ENCODE measurements at regions not wholly inside any gene's neighbourhood (a gene's known extent, or its start where the extent isn't known, plus 50 kb on each side); places are given as distances from the start of the nearest gene placed in this dataset. TPM values are rescaled to one million over a fixed set of nuclear protein-coding genes. Genes with fewer than 3 reads are reported as not detected.

DNA sequence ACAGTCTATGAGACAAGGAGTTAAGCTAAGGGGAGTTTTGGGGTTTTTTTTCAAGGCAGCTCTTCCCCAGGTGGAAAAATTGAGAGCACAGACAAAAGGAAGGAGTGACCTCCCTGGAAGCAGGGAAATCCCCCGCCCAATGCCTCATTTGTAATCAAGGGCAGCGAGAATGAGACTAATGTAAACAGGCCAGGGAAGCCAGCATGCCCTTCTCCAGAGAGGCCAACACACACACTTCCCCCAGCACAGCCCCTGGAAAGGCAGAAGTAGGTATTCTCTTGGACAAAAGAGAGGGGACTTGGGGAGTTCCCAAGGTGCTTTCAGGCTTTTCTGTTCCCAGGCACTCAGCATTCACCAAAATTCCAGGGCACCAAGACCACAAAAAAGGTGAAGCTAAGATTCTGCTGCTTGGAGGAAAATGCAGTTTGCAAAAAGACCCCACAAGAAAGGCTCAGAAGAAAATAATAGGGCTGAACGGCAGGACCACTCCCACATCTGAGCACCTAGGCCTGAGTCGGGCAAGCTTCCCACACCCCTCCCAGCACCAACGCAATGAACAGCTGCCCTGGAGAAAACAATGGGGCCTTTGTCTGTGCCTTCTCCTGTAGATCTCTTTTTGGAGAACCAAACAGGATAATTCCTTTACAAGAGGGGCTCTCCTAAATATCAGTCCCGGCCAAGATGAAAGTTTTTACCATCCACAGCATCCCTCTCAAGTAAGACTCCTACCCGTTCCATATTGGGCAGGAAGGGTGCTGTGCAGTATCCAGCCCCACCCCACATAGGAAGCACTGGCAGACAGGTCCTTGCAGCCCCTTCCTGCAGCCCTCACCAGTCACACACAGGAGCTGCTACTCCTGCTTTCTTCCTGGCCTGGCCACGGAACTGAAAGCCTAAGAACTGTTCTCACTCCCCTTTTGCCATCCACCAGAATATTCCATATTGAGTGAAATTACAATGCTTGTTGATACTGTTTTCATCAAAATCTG is 70.7 kb upstream of the AKIP1 start:
- TF ChIP-seq, protein P1, sequence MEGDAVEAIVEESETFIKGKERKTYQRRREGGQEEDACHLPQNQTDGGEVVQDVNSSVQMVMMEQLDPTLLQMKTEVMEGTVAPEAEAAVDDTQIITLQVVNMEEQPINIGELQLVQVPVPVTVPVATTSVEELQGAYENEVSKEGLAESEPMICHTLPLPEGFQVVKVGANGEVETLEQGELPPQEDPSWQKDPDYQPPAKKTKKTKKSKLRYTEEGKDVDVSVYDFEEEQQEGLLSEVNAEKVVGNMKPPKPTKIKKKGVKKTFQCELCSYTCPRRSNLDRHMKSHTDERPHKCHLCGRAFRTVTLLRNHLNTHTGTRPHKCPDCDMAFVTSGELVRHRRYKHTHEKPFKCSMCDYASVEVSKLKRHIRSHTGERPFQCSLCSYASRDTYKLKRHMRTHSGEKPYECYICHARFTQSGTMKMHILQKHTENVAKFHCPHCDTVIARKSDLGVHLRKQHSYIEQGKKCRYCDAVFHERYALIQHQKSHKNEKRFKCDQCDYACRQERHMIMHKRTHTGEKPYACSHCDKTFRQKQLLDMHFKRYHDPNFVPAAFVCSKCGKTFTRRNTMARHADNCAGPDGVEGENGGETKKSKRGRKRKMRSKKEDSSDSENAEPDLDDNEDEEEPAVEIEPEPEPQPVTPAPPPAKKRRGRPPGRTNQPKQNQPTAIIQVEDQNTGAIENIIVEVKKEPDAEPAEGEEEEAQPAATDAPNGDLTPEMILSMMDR (IDR thresholded peaks at IDR 0.05; ENCODE audit: control extremely low read depth, extremely low read depth) = no peak
- Histone ChIP-seq H3K4me1 (ENCODE audit: control insufficient read depth in 5 of 5, insufficient read depth in 5 of 5, low read length in 5 of 5) (peaks cover 3 to 40% (median 18%) of the 10 kb centered on the region in 5 donors), H3K27me3 (ENCODE audit: control insufficient read depth in 3 of 3, insufficient read depth in 3 of 3, low read length in 2 of 3) (no peaks in the 10 kb centered on the region), H3K9me3 (ENCODE audit: control insufficient read depth in 4 of 4, insufficient read depth in 3 of 4, low read length in 3 of 4) (no peaks in the 10 kb centered on the region), H3K4me3 (no peak overlapping the region), H3K9ac (ENCODE audit: insufficient read depth in 1 of 2, low read length in 2 of 2) (no peak overlapping the region), H3K27ac (ENCODE audit: low read depth in 1 of 2, low read length in 1 of 2) (peak overlapping the region; percentile 22 to 52), H3K36me3 (ENCODE audit: control insufficient read depth in 4 of 4, insufficient read depth in 4 of 4, low read length in 4 of 4) (no peaks in the 10 kb centered on the region)
- WGBS, 2 donors = 46 to 72% methylated on average over 8 of the region's 8 CpGs
- ATAC-seq (ENCODE audit: insufficient read depth, low FRiP score) (peak; percentile 76), DNase-seq (peak; percentile 42 to 67 (median 60))

DNA sequence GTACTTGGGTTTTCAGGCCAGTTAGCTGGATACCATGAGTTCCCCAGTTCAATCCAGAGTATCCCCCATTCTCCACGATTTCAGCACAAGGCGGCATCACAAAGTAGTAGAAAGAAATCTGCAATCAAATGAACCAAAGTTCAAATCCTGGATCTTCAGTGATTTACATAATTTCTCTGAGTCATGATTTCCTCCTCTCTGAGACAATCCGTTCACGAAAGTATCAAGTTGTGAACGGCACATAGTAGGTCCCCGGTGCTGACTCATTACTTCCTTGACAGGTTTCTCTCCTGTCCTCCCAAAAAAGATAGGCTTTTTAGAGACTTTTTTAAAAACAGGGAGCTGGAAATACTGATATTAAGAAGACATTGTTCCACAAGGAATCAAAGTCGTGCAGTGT is 69.1 kb upstream of the AKIP1 start:
- no peaks in the 10 kb centered on the region for H3K27me3 ChIP-seq (ENCODE audit: control insufficient read depth in 3 of 3, insufficient read depth in 3 of 3, low read length in 2 of 3)
- no peaks in the 10 kb centered on the region for H3K36me3 ChIP-seq (ENCODE audit: control insufficient read depth in 4 of 4, insufficient read depth in 4 of 4, low read length in 4 of 4)
- H3K9ac ChIP-seq (ENCODE audit: insufficient read depth in 1 of 2, low read length in 2 of 2) = no peak overlapping the region
- H3K4me1 ChIP-seq (ENCODE audit: control insufficient read depth in 5 of 5, insufficient read depth in 5 of 5, low read length in 5 of 5) = peaks cover 3 to 40% (median 18%) of the 10 kb centered on the region in 5 donors
- no peak for ATAC-seq (ENCODE audit: insufficient read depth, low FRiP score)
- H3K9me3 ChIP-seq (ENCODE audit: control insufficient read depth in 4 of 4, insufficient read depth in 3 of 4, low read length in 3 of 4) = no peaks in the 10 kb centered on the region
- DNase-seq = no peak
- H3K27ac ChIP-seq (ENCODE audit: low read depth in 1 of 2, low read length in 1 of 2) = no peak overlapping the region
- H3K4me3 ChIP-seq = no peak overlapping the region
- TF ChIP-seq, protein P1 (IDR thresholded peaks at IDR 0.05; ENCODE audit: control extremely low read depth, extremely low read depth) = no peak
- WGBS, 2 donors = 63 to 79% methylated on average over 7 of the region's 7 CpGs

DNA sequence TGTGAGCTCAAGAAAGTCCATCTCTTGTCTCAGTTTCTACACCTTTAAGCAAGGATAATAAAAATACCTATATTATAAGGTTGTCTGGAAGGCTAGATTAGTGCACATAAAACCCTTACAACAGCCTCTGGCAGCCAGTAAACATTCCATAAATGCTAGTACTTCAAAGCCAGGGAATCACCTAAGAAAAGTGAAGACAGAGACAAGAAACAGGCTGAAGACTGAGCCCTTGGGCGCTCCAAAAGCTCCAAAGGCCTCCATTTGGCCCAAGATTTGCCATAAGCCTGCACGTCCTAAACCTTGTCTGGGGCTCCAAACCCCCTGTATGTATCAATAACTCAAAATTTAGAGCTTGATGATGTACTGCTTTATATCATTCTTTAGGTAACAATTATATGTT is 52.2 kb upstream of the AKIP1 start:
- Histone ChIP-seq H3K9me3 (ENCODE audit: control insufficient read depth in 4 of 4, insufficient read depth in 3 of 4, low read length in 3 of 4) (no peaks in the 10 kb centered on the region), H3K4me1 (ENCODE audit: control insufficient read depth in 5 of 5, insufficient read depth in 5 of 5, low read length in 5 of 5) (peaks cover 0 to 4% (median 0%) of the 10 kb centered on the region in 5 donors), H3K36me3 (ENCODE audit: control insufficient read depth in 4 of 4, insufficient read depth in 4 of 4, low read length in 4 of 4) (no peaks in the 10 kb centered on the region), H3K4me3 (no peak overlapping the region), H3K9ac (ENCODE audit: insufficient read depth in 1 of 2, low read length in 2 of 2) (no peak overlapping the region), H3K27ac (ENCODE audit: low read depth in 1 of 2, low read length in 1 of 2) (no peak overlapping the region), H3K27me3 (ENCODE audit: control insufficient read depth in 3 of 3, insufficient read depth in 3 of 3, low read length in 2 of 3) (no peaks in the 10 kb centered on the region)
- TF ChIP-seq, protein P1 (IDR thresholded peaks at IDR 0.05; ENCODE audit: control extremely low read depth, extremely low read depth) = no peak
- ATAC-seq (ENCODE audit: insufficient read depth, low FRiP score) (no peak), DNase-seq (no peak)
- WGBS, 2 donors = 86 to 91% methylated on average over 2 of the region's 2 CpGs

Small RNAs in the stretch of these regions (small RNA-seq; reads per million reads assigned to genes)
- gene RNA5SP330 (ENCODE audit: low replicate concordance) = not detected
